GM19043 (cell line): ENCODE measurements at regions not wholly inside any gene's neighbourhood (a gene's known extent, or its start where the extent isn't known, plus 50 kb on each side); places are given as distances from the start of the nearest gene placed in this dataset.
"Not testable (repeated sequence)": the region's sequence is repeated elsewhere in the genome, so short reads cannot be mapped to it uniquely, and the experiment has no call there.

Experiments used
- ATAC-seq: cut with Tn5 transposase; IDR thresholded peaks from one replicate; pipeline ENCODE4 v1.9.1; 2021; ENCODE audit warnings: low read depth; ENCODE audit not compliant: unreplicated experiment

DNA sequence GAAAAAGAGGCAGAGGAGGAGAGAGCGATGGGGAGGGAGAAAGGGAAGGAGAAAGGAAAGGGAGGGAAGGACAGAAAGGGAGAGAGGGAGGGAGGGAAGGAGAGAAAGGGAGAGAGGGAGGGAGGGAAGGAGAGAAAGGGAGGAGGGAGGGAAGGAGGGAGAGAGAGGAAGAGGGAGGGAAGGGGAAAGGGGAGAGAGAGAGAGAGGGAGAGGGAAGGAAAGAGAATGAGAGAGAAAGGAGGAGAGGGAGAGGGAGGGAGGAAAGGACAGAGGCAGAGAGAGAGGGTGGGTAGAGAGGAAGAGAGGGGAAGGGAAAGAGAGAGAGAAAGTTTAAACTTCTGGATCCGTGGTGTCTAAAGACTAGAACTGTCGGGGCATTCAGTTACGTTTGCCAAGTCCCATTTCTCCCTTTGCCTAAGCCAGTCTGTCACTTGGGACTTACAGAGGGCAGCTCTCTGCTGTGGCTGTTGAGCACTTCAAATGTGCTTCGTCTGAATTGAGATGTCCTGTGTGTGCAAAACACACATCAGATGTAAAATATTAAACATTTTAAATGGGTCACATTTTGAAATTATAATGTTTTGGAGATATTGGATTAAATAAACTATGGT, 62.6 kb downstream of the PLXNA1 start:
- ATAC-seq = no peak

DNA sequence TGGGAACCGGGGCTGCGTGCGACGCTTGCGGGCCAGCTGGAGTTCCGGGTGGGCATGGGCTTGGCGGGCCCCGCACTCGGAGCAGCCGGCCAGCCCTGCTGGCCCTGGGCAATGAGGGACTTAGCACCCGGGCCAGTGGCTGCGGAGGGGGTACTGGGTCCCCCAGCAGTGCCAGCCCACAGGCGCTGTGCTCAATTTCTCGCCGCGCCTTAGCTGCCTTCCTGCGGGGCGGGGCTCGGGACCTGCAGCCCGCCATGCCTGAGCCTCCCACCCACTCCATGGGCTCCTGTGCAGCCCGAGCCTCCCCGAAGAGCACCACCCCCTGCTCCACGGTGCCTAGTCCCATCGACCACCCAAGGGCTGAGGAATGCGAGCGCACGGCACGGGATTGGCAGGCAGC, 63.8 kb downstream of the PLXNA1 start:
- ATAC-seq = not testable (repeated sequence)

DNA sequence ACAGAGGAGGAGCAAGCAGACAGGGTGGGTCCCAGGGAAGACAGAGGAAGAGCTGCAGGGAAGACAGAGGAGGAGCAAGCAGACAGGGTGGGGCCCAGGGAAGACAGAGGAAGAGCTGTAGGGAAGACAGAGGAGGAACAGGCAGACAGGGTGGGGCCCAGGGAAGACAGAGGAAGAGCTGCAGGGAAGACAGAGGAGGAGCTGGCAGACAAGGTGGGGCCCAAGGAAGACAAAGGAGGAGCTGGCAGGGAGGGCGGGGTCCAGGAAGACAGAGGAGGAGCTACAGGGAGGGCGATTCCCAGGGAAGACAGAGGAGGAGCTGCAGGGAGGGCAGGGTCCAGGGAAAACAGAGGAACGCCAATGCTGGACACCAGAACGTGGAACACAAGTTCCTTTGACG, 66.5 kb downstream of the PLXNA1 start:
- no peak for ATAC-seq

DNA sequence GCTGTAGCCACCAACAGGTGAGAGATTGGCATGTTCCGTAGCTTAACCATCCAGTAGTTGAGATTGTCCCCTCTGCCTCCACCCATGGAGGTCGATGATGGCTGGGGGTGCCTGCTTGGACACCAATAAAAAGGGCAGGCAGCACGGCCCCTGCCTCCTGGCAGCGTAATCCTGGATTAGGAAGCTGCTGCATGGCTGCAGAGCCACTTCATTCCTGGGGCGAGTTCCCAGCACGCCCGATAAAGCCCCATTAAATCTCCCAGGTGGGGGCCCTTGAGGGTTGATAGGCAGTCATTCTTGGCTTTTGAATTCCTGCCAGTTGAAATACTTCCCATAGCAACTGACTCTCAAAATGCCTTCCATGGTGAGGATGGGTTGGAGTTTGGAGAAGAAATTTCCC, 67.8 kb downstream of the PLXNA1 start:
- no peak for ATAC-seq

DNA sequence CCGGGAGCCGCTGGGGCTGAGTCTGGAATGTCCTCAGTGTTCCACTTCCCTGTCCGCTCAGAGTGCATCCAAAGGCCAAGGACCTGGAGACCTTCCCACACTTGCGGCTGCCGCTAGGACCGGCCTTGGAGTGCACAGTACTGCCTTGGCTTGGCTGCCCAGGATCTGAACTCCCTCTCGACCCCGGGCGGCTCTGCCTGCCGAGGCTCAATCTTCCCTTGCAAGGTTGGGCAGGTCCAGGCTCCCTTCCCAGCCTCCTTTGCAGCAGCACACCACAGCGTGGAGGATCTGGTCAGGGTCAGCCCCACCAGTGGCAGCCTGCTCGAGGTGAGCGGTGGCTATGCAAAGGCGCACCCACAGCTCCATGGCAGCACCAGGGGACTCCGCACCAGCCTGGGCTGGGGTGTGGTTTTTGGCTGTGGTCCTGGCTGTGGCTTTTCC, 69.2 kb downstream of the PLXNA1 start:
- ATAC-seq = no peak

DNA sequence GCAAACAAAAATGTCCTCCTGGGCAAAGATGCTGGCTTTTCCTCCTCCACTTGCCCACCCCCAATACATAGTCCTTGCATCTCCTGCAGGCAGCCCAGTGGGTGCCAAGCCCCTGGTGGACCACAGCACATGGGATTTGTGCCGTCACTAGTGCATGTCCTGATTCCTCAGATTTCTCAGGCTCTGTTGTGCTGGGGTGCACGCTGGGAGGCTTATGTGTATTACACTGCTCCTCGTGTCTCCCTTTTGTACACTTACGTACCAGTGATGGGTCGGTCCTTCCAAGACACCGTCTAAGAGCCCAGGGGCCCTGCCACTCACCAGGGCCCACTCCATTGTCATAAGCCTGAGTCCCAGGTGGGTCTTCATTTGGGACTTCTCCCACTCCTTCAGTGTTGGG, 70.1 kb downstream of the PLXNA1 start:
- ATAC-seq = no peak

DNA sequence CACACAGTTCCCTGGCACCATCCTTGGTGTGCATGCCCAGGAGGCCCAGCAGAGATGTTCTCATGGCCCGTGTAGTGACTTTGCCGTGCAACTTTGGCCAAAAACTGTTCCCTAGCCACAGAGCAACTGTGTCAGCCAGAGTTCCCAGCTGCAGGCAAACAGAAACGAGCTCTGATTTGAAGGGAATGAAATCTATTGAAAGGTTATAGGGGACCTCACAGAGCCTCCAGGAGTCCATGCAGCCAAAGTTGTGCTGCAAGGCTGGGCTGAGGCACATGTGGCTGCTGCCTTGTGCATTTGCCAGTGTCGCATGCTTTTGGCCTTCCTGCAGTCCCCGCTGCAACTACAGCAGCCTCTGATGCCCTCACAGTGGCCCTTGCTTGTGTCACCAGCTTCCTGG, 70.5 kb downstream of the PLXNA1 start:
- ATAC-seq = no peak

DNA sequence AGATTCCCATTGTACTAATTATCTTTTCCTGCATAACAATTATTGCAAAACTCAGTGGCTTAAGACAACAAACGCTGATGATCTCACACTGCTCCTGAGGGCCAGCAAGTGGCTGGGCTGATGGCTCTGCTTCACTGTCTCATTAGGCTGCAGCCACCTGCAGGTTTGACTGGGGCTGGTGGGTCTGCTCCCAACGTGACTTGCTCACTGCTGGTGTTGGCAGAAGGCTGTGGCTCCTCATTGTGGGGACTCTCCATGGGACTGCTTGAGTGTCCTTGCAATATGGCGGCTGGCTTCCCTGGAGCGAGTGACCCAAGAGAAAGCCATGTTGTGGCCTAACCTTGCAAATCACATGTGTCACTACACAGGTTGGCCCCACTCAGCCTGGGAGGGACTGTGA, 71.1 kb downstream of the PLXNA1 start:
- no peak for ATAC-seq

DNA sequence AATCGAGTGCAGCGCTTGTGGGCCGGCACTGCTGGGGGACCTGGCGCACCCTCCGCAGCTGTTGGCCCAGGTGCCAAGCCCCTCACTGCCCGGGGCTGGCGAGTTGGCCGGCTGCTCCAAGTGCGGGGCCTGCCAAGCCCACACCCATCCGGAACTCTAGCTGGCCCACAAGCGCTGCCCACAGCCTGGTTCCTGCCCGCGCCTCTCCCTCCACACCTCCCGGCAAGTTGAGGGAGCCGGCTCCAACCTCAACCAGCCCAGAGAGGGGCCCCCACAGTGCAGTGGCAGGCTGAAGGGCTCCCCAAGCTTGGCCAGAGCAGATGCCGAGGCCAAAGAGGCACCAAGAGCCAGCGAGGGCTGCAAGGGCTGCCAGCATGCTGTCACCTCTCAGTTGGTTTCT, 73.4 kb downstream of the PLXNA1 start:
- no peak for ATAC-seq

DNA sequence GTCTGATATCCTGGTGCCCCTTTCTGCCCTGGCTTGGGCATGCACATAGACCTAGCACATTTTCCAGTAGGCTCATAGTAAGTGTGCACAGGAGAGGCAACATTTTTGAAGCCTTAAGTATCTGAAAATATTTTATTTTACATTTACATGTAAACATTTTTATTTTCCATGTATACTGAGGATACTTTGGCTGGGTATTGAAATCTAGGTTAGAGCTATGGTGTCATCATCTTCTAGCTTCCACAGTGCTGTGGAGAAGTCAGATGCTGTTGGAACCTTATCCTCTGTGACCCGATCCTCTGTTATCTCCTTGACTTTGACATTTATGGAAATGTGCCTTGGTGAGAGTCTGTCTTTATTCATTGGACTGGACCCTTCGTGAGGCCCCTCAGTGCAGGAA, 74.1 kb downstream of the PLXNA1 start:
- ATAC-seq = no peak

DNA sequence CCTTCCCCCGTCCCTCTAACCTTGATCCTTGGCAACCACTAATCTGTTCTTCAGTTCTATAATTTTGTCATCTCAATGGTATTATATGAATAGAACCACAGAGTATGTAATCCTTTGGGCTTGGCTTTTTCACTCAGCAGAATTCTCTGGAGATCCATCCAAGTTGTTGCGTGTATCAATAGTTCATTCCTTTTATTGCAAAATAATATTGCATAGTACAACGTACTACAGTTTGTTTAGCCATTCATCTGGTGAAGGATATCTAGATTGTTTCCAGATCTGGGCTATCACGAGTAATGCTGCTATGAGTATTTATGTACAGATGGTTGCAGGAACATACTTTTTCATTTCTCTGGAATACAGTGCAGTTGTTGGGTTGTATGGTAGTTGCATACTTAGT, 76.2 kb downstream of the PLXNA1 start:
- no peak for ATAC-seq

DNA sequence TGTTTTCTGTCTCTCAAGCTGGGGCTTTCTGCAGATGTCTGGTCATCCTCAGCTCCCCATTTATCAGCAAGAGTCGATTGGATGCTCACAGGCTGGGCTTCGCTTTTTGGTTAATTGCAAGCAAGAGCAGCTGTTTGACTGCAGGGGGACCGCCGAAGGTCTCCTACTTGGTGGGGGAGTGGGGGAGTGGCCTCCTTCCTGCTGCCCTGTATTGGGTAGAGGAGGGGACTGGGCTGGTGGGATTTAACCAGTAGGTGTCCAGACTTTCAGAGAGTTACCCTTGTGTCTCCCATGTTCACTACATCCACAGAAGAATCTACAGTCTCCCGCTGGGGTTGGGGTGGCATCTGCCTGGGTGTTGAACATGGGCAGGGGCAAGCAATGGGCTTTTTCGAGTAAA, 78.7 kb downstream of the PLXNA1 start:
- no peak for ATAC-seq

DNA sequence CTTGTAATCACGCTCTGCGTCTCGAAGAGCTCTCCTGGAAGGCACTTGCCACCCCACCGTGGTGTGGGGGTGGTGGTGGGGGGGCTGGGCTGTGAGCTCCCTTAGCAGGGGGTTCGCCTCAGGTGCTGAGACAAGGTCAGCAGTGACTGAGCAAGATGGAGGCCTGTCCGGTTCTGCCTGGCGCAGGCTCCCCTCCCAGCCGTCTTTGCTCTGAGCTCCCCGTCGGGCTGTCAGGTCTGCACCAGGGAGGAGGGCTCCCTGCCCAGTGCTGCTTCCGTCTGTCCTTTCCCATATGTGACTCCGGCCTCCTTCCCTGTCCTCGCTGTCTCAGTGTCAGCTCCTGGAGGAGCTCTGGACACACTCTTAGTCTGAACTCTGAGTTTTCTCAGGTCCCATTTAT, 80.0 kb downstream of the PLXNA1 start:
- no peak for ATAC-seq

DNA sequence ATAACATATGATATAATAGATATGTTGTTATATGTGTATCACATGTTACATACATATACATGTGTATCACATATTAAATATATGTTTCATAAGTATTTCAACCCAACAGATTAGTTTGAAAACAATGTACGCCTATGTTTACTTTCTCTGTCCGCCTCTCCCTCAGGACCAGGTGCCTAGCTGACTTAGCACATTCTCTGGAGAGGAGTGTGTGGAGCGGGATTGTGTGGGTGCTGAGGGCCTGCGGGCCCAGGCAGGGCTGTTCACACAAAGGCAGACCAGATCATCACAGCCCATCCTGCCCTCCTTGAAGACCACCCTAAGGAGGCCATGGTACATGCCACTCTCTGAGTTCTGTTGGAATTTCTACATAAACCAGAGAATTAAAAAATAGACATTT, 81.0 kb downstream of the PLXNA1 start:
- ATAC-seq = no peak

DNA sequence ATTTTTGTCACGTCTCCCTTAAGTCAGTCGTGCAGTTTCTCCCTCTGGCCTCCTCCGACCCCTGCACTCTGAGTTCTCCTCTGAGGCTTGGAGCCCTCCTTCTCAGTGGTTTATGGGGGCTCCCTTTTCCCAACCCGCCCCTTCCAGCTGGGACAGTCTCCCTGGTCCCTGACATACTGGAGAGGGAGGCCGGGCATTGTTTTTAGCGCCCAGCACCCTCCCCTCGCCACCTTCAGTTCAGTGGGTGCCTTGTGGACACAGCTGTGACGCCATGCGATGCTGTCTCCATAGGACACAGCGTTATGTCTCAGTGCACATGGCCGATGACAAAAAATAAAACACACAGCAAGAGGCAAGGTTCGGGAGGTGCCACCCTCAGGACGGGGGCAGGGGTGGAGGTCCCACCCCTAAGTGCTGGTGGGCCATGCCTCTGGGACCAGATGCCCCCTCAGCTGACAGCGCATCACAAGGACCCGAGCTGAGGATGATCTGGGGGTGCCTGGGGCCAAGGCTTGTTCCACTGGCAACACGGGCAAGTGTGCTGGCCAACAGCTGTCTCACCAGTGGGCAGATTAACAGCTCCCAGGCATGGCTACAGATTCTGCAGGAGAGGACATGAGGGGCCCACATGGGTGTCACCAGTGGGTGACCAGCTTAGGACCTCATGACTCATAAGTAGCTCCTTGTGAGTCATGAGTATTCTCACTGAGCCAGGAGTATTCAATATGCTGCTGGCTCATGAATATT, 81.6 kb downstream of the PLXNA1 start:
- ATAC-seq = no peak

DNA sequence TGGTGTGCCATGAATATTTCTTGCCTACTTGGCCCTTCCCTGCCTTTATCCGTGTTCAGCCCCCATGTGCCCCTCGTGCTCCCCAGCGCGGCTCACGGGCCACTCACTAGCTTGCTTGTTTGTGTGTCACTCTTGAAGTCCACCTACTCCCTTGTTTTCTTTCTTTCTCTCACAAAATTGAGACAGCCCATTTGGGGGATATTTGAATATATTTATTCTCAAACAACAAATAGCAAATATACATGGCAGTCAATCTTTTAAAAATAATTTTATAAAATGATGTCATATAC, 82.2 kb downstream of the PLXNA1 start:
- no peak for ATAC-seq

DNA sequence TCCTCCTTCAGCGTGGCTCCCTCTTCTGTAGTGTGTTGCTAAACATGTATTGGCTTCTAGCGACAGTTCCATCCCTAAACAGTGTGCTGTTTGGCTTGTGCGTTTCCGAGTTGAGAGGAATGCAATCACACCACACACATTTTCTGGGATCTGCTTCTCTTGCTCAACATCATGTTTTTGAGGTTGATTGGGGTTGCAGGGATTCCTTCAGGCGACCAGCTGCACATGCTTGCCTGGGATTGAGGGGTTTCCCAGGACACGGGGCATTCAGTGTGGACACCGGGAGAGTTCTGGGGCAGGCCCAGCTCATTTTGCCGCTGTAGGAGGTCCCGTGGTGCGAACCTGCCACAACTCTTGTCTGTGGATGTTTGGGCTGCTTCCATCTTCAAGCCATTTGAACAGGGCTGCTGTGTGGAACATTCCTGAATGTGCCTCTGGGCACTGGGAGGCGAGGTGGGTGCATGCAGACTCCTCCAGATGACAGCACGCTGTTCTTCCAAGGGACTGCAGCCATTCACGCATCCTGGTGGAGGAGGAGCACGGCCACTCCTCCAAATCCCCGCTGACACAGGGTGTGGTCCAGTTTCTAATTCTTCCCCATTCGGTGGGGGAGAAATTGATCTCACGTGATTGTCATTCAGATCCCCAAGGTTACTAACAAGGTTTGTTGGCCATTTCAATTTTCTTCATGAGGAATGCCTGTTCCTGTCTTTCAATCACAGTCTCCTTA, 82.8 kb downstream of the PLXNA1 start:
- ATAC-seq = no peak

DNA sequence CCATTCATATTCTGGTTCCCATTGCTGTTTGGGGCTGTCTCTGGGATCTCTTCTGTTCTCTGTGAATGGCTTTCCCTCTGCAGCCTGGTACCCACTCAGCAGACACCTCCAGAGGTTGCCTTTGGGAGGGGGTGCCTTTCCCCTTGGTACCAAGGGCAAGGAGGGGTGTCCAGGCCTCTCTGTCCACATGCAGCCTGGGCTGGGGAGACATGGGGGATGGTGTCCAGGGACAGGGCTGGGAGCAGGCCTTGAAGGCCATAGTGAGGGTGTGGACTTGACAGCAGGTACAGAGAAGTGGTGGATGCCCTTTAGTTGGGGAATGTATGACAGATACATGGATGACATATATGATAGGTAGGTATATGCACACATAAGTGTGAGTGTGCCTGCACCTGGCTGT, 83.7 kb downstream of the PLXNA1 start:
- no peak for ATAC-seq

DNA sequence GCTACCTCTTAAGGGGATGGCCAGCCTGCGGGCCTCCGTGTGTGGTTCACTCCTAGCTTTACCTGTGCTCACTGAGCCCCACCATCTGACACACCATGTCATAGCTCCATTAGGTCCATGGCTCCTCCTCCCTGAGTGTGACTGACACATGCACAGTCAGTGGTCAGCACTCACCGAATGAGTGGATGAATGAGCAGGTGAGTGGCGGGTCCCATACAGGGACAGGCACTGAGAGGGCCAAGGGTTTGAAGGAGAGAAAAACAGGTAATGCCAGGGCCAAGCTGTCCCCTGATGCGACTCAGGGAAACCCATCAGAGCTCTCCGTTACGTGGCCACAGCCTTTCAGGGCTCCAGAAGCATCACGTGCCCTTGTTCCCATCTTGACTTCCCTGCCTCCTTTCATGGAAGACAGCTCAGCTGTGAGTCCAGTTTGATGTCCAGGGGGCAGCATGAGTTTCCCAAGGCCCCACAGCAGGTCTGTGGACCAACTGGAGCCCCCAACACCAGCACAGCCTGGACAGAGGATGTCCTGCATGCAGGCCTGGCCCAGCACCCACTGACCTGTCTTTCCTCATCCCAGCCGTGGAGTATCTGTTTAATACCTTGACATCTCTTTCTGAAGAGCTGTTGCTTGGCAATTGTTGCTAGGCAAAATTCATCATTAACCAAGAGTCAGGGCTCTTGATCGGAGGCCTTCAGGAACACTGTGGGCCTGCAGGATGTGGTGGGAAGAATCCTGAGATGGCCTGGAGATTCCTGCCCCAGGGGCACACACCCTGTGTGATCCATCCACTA, 84.4 kb downstream of the PLXNA1 start:
- ATAC-seq = no peak

DNA sequence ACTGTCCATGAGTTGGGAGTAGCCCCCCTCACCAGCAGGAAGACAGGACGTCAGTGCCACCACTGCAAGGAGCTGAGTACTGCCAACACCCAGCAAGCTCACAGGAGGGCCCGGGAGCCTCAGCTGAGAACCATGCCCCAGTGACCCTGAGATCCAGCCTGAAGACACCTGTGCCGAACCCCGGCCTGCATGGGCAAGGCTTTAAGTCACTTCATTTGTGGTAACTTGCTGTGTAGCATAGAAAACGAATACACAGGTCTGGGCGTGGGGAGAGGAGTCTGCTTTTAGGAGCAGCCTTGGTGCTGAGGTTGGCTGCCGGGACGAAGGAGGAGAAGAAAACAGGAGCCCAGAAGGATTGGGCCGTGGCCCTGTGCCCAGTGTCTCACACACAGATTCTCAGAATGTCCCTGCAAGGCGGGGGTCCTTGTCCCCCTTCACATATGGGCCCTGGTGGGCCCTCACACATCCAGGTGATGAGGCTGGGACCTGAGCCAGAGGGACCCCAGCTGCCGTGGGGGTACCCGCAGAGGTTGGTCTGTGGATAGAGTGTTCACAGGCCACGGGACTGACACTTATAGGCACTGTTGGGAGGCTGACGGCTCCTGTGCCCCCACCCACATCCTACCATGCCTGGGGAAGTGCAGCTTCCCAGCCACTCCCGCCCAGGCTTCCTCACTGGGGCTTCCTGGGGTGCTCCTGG, 85.3 kb downstream of the PLXNA1 start:
- no peak for ATAC-seq

DNA sequence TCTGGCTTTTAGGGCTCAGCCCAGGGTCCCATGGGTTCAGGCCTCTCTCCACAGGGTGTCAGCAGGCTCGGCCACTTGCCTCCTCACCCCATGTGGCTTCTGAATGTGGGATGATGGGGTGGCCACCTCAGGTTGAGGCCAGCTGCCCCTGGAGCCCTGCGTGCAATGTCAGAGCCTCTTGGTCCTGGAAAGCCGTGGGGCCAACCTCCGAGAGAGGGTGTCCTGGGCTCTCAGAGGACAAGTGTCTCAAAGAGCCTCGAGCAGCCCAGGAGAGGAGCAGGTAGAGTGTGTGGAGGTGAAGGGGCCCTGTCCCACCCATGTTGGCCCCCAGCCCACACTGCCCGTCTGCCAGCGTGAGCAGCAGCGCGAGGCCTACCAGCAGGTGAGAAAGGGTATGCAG, 86.0 kb downstream of the PLXNA1 start:
- ATAC-seq = no peak
